Hepatocyte (in vitro differentiated cells): ENCODE measurements at regions not wholly inside any gene's neighbourhood (a gene's known extent, or its start where the extent isn't known, plus 50 kb on each side); places are given as distances from the start of the nearest gene placed in this dataset.

ENCODE experiments used
- EZH2 ChIP-seq: fragments of 200-600 bp; sonication (generic); IDR thresholded peaks from 2 replicates; pipeline ENCODE4 v1.6.1; 2016; ENCODE audit warnings: antibody characterized with exemption, mild to moderate bottlenecking, borderline replicate concordance
- EZH2phosphoT487 ChIP-seq: fragments of 200-600 bp; sonication (generic); IDR thresholded peaks from one replicate; pipeline ENCODE4 v1.6.1; 2018; ENCODE audit warnings: antibody characterized with exemption, mild to moderate bottlenecking, low read depth, moderate library complexity; ENCODE audit not compliant: unreplicated experiment, severe bottlenecking
- TF ChIP-seq, protein P1 (sequence below): fragments of 200-600 bp; sonication (generic); IDR thresholded peaks from 2 replicates; pipeline ENCODE4 v1.5.1; 2016; ENCODE audit warnings: antibody characterized with exemption, mild to moderate bottlenecking; ENCODE audit not compliant: poor library complexity

DNA sequence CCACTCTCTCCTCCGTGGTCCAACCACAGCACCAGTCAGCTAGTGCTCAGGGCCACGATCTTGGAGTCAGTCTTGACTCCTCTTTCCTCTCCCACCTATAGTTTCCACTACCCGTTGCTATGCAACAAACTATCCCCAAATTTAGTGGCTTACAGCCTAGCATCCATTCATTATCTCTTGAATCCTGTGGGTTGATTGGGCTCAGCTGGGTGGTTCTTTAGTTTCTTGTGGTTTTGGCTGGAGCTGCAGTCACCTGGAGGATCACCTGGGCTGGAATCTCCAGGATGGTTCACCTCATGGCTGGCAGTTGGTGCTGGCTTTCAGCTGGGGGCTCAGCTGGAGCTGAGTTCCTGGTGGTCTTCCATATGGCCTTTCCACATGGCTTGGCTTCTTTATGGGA is 149.9 kb downstream of the ASB1 start:
- TF ChIP-seq, protein P1, sequence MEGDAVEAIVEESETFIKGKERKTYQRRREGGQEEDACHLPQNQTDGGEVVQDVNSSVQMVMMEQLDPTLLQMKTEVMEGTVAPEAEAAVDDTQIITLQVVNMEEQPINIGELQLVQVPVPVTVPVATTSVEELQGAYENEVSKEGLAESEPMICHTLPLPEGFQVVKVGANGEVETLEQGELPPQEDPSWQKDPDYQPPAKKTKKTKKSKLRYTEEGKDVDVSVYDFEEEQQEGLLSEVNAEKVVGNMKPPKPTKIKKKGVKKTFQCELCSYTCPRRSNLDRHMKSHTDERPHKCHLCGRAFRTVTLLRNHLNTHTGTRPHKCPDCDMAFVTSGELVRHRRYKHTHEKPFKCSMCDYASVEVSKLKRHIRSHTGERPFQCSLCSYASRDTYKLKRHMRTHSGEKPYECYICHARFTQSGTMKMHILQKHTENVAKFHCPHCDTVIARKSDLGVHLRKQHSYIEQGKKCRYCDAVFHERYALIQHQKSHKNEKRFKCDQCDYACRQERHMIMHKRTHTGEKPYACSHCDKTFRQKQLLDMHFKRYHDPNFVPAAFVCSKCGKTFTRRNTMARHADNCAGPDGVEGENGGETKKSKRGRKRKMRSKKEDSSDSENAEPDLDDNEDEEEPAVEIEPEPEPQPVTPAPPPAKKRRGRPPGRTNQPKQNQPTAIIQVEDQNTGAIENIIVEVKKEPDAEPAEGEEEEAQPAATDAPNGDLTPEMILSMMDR, result no peak
- no peak for TF ChIP-seq EZH2
- no peak for TF ChIP-seq EZH2phosphoT487
